H1 (cell line): ENCODE measurements at regions not wholly inside any gene's neighbourhood (a gene's known extent, or its start where the extent isn't known, plus 50 kb on each side); places are given as distances from the start of the nearest gene placed in this dataset.

Experiments
- CTCF ChIA-PET: fragments of 300-600 bp; sonication (Branson Sonifier 250); formaldehyde crosslinking; loops from one replicate; lab custom pipeline; 2021; ENCODE audit not compliant: partially characterized antibody; lab: Charles Lee
- POLR2A ChIA-PET: fragments of 300-600 bp; sonication (Branson Sonifier 250); formaldehyde crosslinking; loops from one replicate; lab custom pipeline; 2021; ENCODE audit warnings: inconsistent platforms; ENCODE audit not compliant: partially characterized antibody; lab: Charles Lee
- DNase-seq, 2 experiments: peaks; one replicate each; pipeline versions ENCODE4 v3.0.0 to v3.0.0-alpha.2; 2010 to 2022; ENCODE audit warnings: low spot score in 2 of 2, low read depth in 1 of 2, mixed read lengths in 1 of 2
- FAIRE-seq: peaks from 2 replicates; lab custom pipeline; 2011; peaks lifted over from hg19 to GRCh38; lab: Jason Lieb, UNC
- H2AFZ ChIP-seq: 2 replicates; pipeline ENCODE4 v1.8.1; 2012; ENCODE audit warnings: low read length, inconsistent platforms
- H2AK5ac ChIP-seq: 2 replicates; pipeline ENCODE4 v1.6.1; 2013; ENCODE audit warnings: low read depth, low read length
- H2BK120ac ChIP-seq: replicated peaks from 2 replicates; pipeline ENCODE3; 2013; ENCODE audit warnings: low read depth, low read length, inconsistent platforms
- H2BK12ac ChIP-seq: 2 replicates; pipeline ENCODE4 v1.6.1; 2013; ENCODE audit warnings: low read depth, low read length
- H2BK15ac ChIP-seq: 2 replicates; pipeline ENCODE4 v1.6.1; 2013; ENCODE audit warnings: low read length
- H2BK20ac ChIP-seq: 2 replicates; pipeline ENCODE4 v1.6.1; 2013; ENCODE audit warnings: low read length
- H2BK5ac ChIP-seq: 2 replicates; pipeline ENCODE4 v1.6.1; 2013; ENCODE audit warnings: low read depth, low read length
- H3K14ac ChIP-seq: 2 replicates; pipeline ENCODE4 v1.6.1; 2013; ENCODE audit warnings: inconsistent platforms; ENCODE audit not compliant: insufficient read length
- H3K18ac ChIP-seq: 2 replicates; pipeline ENCODE4 v1.6.1; 2013; ENCODE audit warnings: low read length; ENCODE audit errors: extremely low read depth
- H3K23ac ChIP-seq: 2 replicates; pipeline ENCODE4 v1.6.1; 2013; ENCODE audit warnings: inconsistent platforms; ENCODE audit not compliant: insufficient read length
- H3K23me2 ChIP-seq: 2 replicates; pipeline ENCODE4 v1.6.1; 2013; ENCODE audit warnings: low read depth, low read length
- H3K27ac ChIP-seq: 2 replicates; pipeline ENCODE4 v1.6.1; 2011; ENCODE audit warnings: low read depth, low read length, inconsistent platforms
- H3K27me3 ChIP-seq, 4 experiments: replicated peaks in 1 of 4; 1 replicate in 1 of 4; 2 replicates in 3 of 4; pipeline versions ENCODE4 v1.6.1 to v1.8.1; 2011 to 2013; ENCODE audit warnings: low read length in 3 of 4, mild to moderate bottlenecking in 3 of 4, inconsistent platforms in 2 of 4, mixed read lengths in 2 of 4, moderate library complexity in 1 of 4; ENCODE audit not compliant: control insufficient read depth in 3 of 4, insufficient read depth in 3 of 4; ENCODE audit errors: extremely low read depth in 1 of 4
- H3K36me3 ChIP-seq, 4 experiments: 2 replicates each; pipeline versions ENCODE4 v1.6.1 to v1.8.1; 2011 to 2013; ENCODE audit warnings: mild to moderate bottlenecking in 4 of 4, low read length in 3 of 4, moderate library complexity in 2 of 4, control low read depth in 1 of 4, inconsistent platforms in 1 of 4; ENCODE audit not compliant: insufficient read depth in 4 of 4, control insufficient read depth in 2 of 4
- H3K4ac ChIP-seq: replicated peaks from 2 replicates; pipeline ENCODE3; 2013; ENCODE audit warnings: low read length, low read depth, mixed read lengths, inconsistent platforms; ENCODE audit not compliant: insufficient read length
- H3K4me1 ChIP-seq, 4 experiments: replicated peaks in 1 of 4; 1 replicate in 1 of 4; 2 replicates in 3 of 4; pipeline versions ENCODE4 v1.6.1 to v1.8.1; 2011 to 2013; ENCODE audit warnings: low read length in 3 of 4, inconsistent platforms in 2 of 4, mixed read lengths in 1 of 4; ENCODE audit not compliant: insufficient read depth in 4 of 4, control insufficient read depth in 3 of 4
- H3K4me2 ChIP-seq, 2 experiments: 2 replicates each; pipeline versions ENCODE4 v1.6.1 to v1.8.1; 2011 to 2013; ENCODE audit warnings: low read depth in 2 of 2, low read length in 2 of 2, control low read depth in 1 of 2, inconsistent platforms in 1 of 2, mild to moderate bottlenecking in 1 of 2; ENCODE audit not compliant: insufficient read depth in 1 of 2
- H3K4me3 ChIP-seq, 4 experiments: fragments of 200-600, 300-600 bp in 1 of 4; sonication (generic), shearing (Covaris generic), sonication (Bioruptor Twin) in 1 of 4; 2 replicates each; pipeline versions ENCODE4 v1.5.1 to v1.8.1; 2011 to 2016; ENCODE audit warnings: low read length in 4 of 4, low read depth in 3 of 4, control low read depth in 2 of 4, inconsistent platforms in 2 of 4, mild to moderate bottlenecking in 2 of 4, mixed read lengths in 1 of 4, moderate library complexity in 1 of 4; ENCODE audit not compliant: insufficient read depth in 2 of 4; ENCODE audit errors: extremely low read depth in 1 of 4
- H3K56ac ChIP-seq: replicated peaks from 2 replicates; pipeline ENCODE3; 2013; ENCODE audit warnings: low read depth, mild to moderate bottlenecking, mixed read lengths, low read length, inconsistent platforms; ENCODE audit not compliant: insufficient read length
- H3K79me1 ChIP-seq: 2 replicates; pipeline ENCODE4 v1.6.1; 2013; ENCODE audit warnings: low read depth, low read length, control low read depth
- H3K79me2 ChIP-seq, 2 experiments: 2 replicates each; pipeline versions ENCODE4 v1.6.1 to v1.8.1; 2012 to 2013; ENCODE audit warnings: low read length in 2 of 2, mild to moderate bottlenecking in 2 of 2, inconsistent platforms in 1 of 2; ENCODE audit not compliant: insufficient read depth in 2 of 2, control insufficient read depth in 1 of 2
- H3K9ac ChIP-seq, 4 experiments: replicated peaks in 1 of 4; 1 replicate in 1 of 4; 2 replicates in 3 of 4; pipeline versions ENCODE4 v1.6.1 to v1.8.1; 2011 to 2013; ENCODE audit warnings: low read depth in 3 of 4, low read length in 3 of 4, control low read depth in 2 of 4, mild to moderate bottlenecking in 2 of 4, moderate library complexity in 2 of 4, inconsistent platforms in 1 of 4; ENCODE audit errors: extremely low read depth in 1 of 4
- H3K9me3 ChIP-seq, 2 experiments: 2 replicates each; pipeline versions ENCODE4 v1.6.1 to v1.8.1; 2012 to 2013; ENCODE audit warnings: mild to moderate bottlenecking in 2 of 2, moderate library complexity in 2 of 2, control low read depth in 1 of 2, inconsistent platforms in 1 of 2, low read depth in 1 of 2, low read length in 1 of 2, mixed read lengths in 1 of 2; ENCODE audit not compliant: insufficient read depth in 2 of 2
- H4K20me1 ChIP-seq, 2 experiments: replicated peaks in 1 of 2; 2 replicates each; pipeline versions ENCODE3 to v1.8.1; 2011 to 2013; ENCODE audit warnings: inconsistent platforms in 2 of 2, low read length in 2 of 2, mild to moderate bottlenecking in 1 of 2; ENCODE audit not compliant: insufficient read depth in 2 of 2, control insufficient read depth in 1 of 2
- H4K5ac ChIP-seq: 2 replicates; pipeline ENCODE4 v1.6.1; 2013; ENCODE audit warnings: low read length, low read depth, mixed read lengths, inconsistent platforms; ENCODE audit not compliant: insufficient read length
- H4K8ac ChIP-seq: 2 replicates; pipeline ENCODE4 v1.8.0; 2013; ENCODE audit warnings: mild to moderate bottlenecking, moderate library complexity, low read length, inconsistent platforms; ENCODE audit not compliant: insufficient read depth; ENCODE audit errors: extremely low read depth
- H4K91ac ChIP-seq: replicated peaks from 2 replicates; pipeline ENCODE3; 2013; ENCODE audit warnings: low read length, mixed read lengths, inconsistent platforms; ENCODE audit not compliant: insufficient read length
- JUN ChIP-seq: IDR thresholded peaks from 2 replicates; pipeline ENCODE4 v1.6.1; 2011; ENCODE audit warnings: low read depth, mild to moderate bottlenecking, improper control_type of control experiment, low read length
- MAFK ChIP-seq: IDR thresholded peaks from 2 replicates; pipeline ENCODE4 v1.6.1; 2012; ENCODE audit warnings: low read depth, mild to moderate bottlenecking, improper control_type of control experiment, low read length
- WGBS, 2 experiments: shearing (Covaris generic) in 1 of 2; methylation state at CpG; one replicate each; pipeline versions ENCODE4 v1.1.6 to v1.1.7; 2013 to 2015; ENCODE audit warnings: low lambda C conversion rate in 2 of 2, mixed read lengths in 2 of 2, inconsistent platforms in 1 of 2, low coverage in 1 of 2, missing lambda C conversion rate in 1 of 2; ENCODE audit not compliant: insufficient replicate concordance in 2 of 2, insufficient coverage in 1 of 2, insufficient read length in 1 of 2; ENCODE audit errors: extremely low coverage in 1 of 2, missing lambda C conversion rate in 1 of 2; 5-methylcytosine and 5-hydroxymethylcytosine counted together

GRCh38 chr15:97597801-97598200 is 362.7 kb upstream of the ARRDC4 start:
- H3K4me3 ChIP-seq, result no peak overlapping the region
- H3K4ac ChIP-seq, result no peak overlapping the region
- H4K20me1 ChIP-seq, result no peaks in the 10 kb centered on the region
- FAIRE-seq (no peak), DNase-seq (no peak)
- no peak overlapping the region for H3K56ac ChIP-seq
- H2BK120ac ChIP-seq, result no peak overlapping the region
- no peaks in the 10 kb centered on the region for H3K9me3 ChIP-seq
- H3K36me3 ChIP-seq, result no peaks in the 10 kb centered on the region
- no peak overlapping the region for H3K14ac ChIP-seq
- no peaks in the 10 kb centered on the region for H3K79me2 ChIP-seq
- no peak overlapping the region for H4K8ac ChIP-seq
- H2BK20ac ChIP-seq, result no peak overlapping the region
- no peak overlapping the region for H3K4me2 ChIP-seq
- ChIA-PET CTCF (interaction anchor here (0.6 kb wide), 1 partner anchor 19 kb away, joined by 3 read pairs; no protein-coding TSS in a partner anchor), POLR2A (no interaction called here)
- H3K4me1 ChIP-seq, result no peaks in the 10 kb centered on the region
- H2AK5ac ChIP-seq, result no peak overlapping the region
- no peak overlapping the region for H3K9ac ChIP-seq
- H2BK5ac ChIP-seq, result no peak overlapping the region
- H2AFZ ChIP-seq, result no peak overlapping the region
- H3K27me3 ChIP-seq, result no peaks in the 10 kb centered on the region
- H3K23ac ChIP-seq, result no peak overlapping the region
- H3K23me2 ChIP-seq, result no peaks in the 10 kb centered on the region
- TF ChIP-seq MAFK, result no peak
- TF ChIP-seq JUN, result no peak
- H3K18ac ChIP-seq, result no peak overlapping the region
- no peak overlapping the region for H4K91ac ChIP-seq
- 89% methylated on average over 5 of the region's 5 CpGs; no CpG with 5 or more reads in 1 of the 2 experiments for WGBS, 2 experiments
- H2BK15ac ChIP-seq, result no peak overlapping the region
- H2BK12ac ChIP-seq, result no peak overlapping the region
- H3K27ac ChIP-seq, result no peak overlapping the region
- H3K79me1 ChIP-seq, result no peaks in the 10 kb centered on the region
- H4K5ac ChIP-seq, result no peak overlapping the region
